ENCODE measurements at regions not wholly inside any gene's neighbourhood (a gene's known extent, or its start where the extent isn't known, plus 50 kb on each side); places are given as distances from the start of the nearest gene placed in this dataset.
"Not testable (repeated sequence)": the region's sequence is repeated elsewhere in the genome, so short reads cannot be mapped to it uniquely, and the experiment has no call there.

DNA sequence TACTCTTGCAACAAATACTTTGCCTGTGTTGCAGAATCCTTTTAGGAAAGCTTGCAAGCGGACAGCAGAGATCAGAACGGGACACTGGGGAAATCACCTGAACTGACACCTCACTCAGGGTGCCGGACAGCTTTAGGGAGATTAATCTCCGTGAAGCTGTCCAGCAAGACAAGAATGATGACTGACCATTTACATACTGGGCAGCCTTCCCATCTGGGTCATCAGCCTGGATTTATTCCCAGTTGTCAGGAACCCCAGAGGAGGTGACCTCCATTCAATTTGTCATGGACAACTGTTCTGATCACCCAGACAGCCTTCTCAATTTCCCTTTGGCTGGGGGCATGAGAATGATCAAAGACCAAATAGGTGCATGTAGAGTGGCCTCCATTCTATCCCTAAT, 93.0 kb upstream of the EGFL6 start:
- DNase-seq: no peak

DNA sequence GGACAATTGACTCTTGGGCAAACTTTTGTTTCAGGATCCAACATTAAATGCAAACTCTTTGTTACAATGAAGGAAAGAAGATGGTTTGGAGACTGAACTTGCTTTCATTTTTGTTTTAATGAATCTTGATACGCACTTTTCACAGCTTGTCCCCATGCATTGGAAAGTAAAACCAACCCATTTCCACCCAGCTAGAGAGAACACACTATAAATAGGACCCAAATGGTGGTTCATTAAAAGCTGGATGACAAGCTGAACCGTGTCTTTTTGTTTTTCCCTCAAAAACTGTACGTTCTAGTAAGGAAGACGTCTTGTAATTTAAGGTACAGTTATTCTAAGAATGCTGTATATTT, 95.3 kb upstream of the EGFL6 start:
- no peak for DNase-seq

DNA sequence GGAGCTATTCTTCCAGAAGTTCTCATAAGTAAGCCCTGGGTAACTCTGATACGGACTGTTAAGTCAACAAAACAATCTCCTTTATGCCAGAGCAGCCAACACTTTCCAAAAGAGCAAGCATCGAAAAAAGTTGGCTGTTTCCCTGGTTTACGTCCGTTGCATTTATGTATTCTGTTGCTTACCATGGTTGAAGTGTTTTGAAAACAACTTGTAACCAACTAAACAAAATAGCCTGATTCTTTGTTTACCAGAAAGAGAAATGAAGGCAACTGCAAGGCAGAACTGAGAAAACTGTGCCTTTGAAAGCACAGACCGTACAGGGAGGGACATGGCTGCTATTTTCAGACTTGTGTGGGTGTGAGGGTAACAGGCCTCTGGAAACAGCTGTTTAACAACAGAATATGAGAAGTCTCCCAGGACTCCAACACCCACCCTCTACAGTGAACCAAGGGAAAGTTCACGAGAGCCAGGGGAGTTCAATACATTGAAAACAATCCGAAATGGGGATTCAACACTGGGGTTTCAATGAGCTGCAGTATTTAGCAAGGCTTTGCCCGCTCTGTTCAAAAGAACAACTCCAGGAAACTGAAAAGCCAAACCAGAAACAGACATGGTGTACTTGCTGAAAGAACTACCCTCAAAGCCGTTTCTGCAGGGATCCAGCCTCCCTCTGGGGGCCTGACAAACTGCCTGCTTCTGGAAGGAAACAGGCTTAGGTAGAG, 95.8 kb upstream of the EGFL6 start:
- DNase-seq: peak; percentile 34

DNA sequence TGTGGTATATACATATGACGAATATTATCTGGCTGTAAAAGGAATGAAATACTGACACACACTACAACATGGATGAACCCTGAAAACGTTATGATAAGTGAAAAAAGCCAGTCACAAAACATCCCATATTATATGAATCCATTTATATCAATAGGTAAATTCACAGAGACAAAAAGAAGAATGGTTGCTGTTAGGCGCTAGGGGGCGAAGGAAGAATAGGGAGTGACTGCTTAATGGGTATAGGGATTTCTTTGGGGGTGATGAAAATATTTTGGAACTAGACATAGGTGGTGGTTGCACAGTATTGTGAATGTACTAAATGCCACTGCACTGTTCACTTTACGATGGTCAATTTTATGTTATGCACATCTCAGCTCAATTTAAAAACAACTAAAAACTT, 96.4 kb upstream of the EGFL6 start:
- DNase-seq: no peak

DNA sequence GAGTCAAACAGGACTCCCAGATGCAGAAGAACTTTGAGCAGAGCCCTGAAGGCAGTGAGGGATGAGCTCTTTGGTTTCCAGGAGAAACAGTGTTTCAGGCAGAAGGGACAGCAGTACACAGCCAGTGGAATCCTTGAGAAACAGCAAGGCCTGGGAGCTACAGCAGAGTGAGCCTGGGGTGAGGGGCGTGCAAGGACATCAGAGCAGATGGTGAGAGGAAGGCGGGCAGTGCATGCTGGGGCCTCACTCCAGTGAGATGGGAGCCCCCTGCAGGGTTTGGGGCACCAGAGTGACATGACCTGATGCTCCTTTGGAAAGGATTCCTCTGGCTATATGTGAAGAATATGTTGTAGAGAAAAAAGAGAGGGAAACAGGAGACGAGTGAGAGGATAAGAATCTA, 98.1 kb upstream of the EGFL6 start:
- no peak for DNase-seq

DNA sequence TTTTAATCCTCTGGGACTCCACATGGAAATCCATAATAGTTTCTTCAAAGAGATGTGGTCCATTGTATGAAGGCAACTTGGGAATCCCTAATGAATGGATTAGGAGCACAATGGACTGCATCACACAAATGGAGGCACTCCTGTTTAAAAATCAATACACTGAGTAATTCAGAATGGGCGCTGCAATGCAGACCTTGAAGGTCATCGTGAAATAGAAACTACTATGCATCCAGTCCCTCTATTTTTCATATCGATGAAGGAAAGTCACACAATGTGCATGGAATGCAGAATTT, 98.8 kb upstream of the EGFL6 start:
- no peak for DNase-seq

DNA sequence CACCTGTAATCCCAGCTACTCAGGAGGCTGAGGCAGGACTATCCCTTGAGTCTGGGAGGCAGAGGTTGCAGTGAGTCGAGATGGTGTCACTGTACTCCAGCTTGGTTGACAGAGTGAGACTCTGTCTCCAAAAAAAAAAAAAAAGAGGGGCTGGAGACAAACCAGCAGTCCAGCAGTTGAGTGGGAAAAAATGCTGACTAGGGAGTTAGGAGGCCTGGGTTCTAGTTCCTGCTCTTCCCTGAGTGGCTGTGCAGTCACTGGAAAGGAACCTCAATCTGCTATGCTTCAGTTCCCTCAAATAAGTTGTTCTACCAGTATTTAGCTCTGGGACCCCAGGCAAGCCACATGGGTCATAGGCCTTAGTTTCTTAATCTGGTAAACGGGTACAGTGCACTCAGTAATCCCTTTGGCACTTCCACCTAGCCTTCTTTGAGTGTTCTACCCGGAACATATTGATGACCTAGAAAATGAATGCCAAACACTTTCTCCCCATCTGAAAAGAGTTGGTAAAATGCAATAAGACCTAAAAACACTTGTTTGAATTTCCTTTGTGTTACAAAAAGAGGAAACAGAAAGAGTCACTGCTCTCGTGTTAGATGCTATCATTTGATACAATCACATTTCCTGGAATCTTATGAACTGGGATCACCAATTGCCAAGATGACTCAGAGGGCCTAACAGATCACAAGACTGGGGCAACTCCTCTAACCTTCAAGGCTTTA, 99.3 kb upstream of the EGFL6 start:
- DNase-seq: peak; percentile 45

DNA sequence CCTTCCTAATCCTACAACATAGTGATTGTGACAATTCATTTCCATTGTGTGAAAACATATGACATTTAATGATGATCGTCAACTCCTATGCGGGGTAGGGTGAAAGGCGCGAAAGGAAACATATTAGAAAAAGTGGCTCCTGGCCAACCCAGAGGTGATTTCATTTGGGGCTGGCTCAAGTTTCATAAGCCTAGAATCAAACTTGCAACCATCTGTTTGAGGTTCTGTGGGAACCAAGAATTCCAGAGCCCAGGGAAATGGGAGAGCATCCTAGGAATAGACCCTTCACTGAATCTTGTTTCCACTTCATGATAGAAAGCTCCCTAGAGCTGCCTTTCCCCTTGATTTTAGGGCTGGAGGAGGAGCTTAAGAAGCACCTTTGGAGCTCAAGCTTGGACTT, 101.3 kb upstream of the EGFL6 start:
- DNase-seq: no peak

DNA sequence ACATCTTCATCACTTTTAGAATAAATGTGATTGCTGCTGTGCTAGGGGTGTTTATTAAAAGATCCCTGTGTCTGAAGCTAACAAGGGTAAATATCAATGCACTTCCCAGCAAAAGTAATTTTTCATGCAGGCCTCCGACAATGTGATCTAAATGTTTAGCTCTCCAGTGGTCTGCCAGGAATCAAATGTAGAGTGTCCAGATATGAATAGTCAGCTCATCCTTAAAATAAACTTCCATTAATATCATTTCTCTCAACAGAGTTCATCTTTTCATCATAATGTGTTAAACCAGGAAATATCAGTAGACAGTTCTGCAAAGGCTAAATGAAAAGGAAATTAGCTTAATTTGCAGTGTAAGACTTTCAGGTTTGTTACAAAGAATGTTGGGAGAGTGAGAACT, 102.2 kb upstream of the EGFL6 start:
- no peak for DNase-seq

DNA sequence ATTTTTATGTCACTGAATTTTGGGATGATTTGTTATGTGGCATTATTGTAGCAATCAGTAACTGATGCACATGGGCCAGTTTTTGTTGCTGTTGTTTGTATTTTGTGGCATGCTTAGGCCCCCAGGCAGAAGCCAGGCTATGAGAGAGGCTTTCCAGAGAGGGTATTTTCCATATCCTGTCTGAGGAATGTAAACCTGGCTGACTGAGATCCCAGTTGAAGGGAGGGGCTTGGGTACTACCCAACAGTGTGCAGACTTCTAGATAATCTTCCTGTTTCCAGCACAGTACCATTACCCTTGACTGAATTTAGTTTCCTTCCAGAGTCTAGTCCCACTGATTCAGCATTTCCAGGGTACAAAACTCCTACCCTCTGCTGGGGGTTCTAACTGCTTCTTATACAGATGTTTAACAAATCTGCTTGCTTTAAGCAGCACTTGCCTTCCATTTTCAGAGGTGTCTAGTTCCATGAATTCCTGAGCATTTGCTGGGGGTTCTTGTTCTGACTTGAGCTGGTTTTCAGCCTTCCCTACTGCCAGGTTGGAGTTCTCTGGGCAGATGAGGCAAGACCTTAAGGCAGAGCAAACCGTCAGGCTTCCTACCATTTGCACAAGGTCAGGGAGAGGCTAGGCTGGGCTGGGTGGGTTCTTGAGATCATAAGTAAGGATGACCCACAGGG, 104.7 kb upstream of the EGFL6 start:
- no peak for DNase-seq

DNA sequence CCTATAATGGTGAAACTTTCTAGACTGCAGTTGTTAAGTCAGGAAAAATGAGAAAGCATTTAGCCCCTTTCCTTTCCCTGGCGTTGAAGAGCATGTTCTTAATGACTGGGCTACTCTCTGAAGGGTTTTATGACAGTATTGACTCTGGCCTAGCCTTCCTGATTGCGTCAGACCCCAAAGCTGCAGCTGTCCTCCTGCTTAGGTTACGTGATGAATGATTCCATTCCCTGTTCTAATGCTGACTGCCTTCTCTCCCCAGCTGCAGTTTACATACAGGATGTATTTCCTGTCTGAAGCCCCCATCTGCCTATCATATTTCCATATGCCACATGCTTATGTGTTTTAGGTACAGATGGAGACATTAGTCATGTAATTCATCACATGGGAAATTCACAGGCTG, 105.8 kb upstream of the EGFL6 start:
- peak; percentile 90 for DNase-seq

DNA sequence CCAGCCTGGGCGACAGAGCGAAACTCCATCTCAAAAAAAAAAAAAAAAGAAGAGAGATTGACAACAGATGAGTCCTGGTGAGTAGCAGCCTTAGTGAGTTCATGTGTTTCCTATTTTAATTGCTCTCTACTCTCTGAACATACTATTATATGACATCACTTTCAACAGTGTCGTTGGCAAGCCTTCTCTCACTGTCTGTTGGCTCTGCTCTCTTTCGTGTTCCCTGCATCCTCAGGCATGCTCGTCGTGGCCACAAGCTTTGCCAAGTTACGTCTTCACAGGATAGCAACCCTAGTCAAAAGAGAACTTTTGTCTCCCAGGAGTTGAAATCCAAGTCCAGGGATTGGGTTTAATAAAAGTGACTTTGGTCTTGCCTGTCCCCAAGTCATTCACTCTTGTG, 117.1 kb upstream of the EGFL6 start:
- peak; percentile 43 for DNase-seq

DNA sequence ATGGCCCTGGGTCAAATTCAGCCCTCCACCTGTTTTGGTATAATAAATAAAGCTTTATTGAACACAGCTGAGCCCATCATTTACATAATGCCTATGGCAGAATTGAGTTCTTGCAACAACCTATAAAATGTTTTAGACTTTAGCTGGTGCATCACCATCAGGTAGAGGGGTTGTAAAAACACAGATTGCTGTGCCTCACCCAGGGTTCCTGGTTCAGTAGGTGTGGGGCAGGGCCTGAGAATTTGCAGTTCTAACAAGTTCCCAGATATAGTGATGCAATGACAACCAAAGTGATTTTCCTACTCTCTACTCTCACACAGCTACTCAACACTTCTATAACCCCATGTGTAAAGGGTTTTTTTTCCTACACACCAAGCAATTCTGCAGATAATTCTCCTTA, 120.0 kb upstream of the EGFL6 start:
- DNase-seq: no peak

DNA sequence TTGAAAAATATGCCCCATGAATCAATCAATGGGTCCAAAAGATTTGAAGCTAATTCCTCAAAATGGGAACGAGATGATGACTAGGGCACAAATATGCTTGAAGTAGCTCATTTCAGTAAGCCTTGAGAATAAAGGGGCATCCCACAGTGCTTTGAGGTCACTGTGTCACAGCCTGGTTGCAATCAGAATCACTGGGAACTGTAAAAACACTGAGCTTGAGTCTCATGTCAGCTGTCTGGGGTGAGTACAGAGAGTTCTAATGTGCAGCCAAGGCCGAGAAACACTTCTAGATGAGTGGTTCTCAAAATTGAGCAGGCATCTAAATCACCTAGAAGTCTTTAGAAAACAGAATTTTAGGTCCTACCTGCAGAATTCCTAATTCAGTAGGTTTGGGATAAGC, 120.5 kb upstream of the EGFL6 start:
- no peak for DNase-seq

DNA sequence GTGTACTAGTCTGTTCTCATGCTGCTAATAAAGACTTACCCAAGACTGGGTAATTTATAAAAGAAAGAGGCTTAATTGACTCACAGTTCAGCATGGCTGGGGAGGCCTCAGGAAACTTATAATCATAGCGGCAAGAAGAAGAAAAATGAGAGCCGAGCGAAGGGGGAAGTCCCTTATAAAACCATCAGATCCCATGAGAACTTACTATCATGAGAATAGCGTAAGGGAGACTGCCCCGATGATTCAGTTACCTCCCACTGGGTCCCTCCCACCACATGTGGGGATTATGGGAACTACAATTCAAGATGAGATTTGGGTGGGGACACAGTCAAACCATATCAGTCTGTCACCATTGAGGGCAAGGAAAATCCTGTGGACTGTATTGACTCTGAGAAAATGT, 121.8 kb upstream of the ATXN3L start:
- DNase-seq: not testable (repeated sequence)

DNA sequence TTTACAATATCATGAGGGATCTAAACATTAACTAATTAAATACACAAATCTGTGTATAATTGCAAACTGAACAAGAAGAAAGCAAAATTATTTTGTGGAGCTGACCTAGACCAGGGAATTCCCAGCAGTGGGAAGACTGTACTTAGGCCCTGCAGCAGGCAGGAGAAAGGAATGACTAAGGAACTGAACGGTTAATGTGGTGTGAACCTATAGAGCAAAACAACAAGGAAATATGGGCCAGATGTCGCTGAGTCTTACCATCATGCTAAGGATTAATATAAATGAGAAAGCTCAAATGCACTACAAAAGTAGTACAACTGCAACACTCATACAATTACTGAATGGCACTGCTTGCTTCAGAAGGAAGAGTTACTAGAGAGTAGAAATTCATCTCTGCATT, 120.3 kb upstream of the ATXN3L start:
- DNase-seq: peak; percentile 47

DNA sequence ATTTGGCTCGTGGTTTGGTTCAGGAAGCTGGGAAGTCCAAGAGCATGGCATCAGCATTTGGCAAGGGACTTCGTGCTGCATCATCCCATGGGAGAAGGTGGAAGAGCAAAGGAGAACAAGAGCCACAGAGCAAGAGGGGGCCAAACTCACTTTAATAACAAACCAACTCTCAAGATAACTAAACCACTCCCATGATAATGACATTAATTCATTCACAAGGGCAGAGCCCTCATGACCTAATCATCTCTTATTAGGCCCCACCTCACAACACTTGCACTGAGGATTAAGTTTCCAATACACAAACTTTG, 113.4 kb upstream of the ATXN3L start:
- DNase-seq: peak; percentile 85

DNA sequence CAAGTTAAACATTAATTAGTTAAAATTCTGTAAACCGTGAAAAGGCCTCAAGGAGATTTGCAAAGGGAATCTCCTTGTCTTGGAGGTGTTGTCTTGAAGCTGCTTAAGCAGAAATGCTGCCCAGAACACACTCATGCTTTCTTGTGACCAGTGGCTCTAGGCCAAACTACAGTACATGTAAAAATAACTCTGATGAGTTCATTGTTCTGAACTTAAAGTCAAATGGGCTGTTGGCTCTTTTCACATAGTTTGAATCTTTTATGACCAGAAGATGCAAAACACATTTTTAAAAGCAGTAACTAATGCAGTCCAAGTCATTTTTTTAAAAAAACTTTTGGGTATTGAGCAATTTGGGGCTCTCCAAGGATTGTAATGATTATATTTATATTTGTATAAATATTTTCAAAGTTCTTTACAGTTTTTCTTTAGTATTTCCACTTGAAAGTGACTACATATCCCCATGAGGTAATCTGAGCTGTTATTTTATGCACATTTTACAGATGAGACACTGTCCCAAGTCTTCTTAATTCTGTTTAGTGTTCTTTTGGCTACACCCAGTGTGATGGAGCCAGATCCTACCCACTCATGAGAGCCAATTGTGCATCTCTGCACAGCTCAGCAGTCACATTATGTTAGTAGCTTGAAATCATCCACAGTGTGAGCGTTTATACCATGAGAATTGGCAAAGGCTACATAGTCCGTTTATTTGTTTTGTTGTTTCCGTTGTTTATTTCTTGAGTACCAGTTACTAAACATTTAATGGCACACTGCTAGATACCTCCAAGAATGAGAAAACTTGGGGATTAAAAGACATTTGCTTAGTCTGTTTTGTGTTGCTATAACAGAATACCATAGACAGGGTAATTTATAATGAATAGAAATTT, 112.8 kb upstream of the ATXN3L start:
- peak; percentile 95 for DNase-seq

DNA sequence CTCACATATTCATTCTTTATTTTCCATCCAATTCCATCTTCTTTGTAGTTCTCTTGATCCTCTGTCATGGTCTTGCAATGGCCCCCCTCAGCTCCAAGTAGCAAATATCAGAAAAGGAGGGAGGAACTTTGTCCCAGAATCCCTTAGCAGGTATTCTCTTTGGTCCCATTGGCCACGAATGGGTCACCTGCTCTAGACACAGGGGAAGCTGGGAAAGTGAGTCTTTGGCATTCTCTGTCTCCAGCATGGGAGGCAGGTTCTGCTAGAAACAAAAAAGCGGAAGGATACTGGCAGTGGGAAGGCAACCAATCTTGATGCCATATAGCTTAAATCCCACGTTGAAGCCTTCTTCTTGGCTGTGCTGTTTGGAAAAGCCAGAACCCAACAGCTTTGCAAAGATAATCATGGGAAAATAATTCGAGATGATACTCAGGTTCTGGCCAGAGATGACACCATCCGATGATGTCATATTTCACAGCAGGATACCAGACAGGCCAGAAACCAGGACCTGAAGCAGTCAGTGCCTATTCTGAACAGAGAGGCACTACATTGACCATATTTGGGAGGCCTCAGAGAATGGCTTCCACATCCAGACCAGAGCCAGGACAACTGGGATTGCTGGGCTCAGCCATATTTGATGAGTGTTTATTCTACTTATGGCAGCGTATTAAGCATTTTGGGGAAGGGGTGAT, 110.4 kb upstream of the ATXN3L start:
- peak; percentile 92 for DNase-seq

DNA sequence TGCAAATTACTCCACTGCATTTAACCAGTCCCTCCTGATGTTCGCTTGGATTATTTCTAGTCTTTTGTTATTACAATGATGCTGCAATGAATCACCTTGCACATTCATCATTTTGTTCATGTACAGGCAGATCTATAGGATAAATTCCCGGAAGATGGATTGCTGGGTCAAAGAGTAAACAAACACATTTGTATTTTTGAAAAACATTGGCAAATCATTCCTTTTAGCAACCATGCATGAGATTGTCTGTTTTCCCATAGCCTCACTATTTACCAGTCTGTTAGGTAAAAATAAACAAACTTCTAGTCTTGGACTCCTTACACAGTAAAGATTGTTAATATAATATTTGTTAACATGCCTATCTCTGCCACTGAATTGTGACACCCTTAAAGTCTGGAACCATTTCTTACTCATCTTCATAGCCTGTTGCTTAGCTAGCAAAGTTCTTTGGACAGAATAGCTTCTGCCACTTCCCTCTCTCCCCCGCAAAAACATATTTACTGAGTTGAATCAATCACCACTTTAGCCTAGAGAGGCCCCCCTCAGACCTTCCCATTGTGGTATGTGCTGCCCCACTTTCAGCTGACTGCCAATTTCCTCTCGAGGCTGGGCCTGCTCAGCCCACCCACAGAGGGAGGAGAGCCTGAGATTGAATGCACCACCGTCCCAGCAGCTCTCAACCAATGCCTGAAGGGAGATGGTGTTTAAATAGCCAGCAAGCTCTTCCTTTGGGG, 108.4 kb upstream of the ATXN3L start:
- peak; percentile 95 for DNase-seq

DNA sequence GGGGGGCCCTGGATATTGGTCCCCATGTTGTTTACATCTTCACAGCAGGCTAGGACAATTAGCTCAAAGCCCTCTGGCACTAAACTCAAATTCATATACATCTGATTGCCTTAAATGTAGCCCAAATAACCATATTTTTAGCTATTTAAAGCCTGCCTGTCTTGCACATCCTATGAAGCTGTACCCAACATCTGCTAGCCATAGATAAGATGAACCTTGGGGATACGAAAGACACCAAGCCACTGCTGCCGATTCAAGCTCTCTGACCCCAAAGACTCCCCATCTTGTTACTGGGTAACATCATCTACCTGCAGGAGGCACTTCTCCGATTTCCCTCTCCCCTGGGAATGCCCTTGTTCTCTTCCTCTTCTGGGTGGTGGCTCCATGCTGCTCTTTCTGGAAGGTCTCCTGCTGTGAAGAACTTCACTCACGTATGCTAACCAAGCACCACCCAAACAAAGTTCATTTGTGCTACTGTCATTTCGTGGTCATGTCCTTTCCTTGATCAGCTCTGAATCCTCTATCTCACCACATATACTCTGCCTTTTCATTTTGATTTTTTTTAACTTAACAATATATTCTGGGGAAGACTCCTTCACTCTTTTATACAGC, 107.7 kb upstream of the ATXN3L start:
- DNase-seq: no peak
